Liver (tissue), 8 donors: ENCODE measurements at regions not wholly inside any gene's neighbourhood (a gene's known extent, or its start where the extent isn't known, plus 50 kb on each side); places are given as distances from the start of the nearest gene placed in this dataset.

Experiments used
- DNase-seq: peaks from one replicate; pipeline ENCODE4 v3.0.0-alpha.2; 2017; ENCODE audit warnings: low spot score
- H3K27ac ChIP-seq, 2 donors: one replicate each; pipeline ENCODE4 v1.7.0; 2013; ENCODE audit warnings: inconsistent platforms in 2 of 2, low read length in 2 of 2, control low read depth in 1 of 2, low read depth in 1 of 2, mild to moderate bottlenecking in 1 of 2
- H3K27me3 ChIP-seq, 4 donors: one replicate each; pipeline versions ENCODE4 v1.6.1 to v1.7.0; 2013; ENCODE audit warnings: low read length in 3 of 4, inconsistent platforms in 1 of 4, mild to moderate bottlenecking in 1 of 4, moderate library complexity in 1 of 4; ENCODE audit not compliant: control insufficient read depth in 4 of 4, insufficient read depth in 4 of 4
- H3K36me3 ChIP-seq, 4 donors: one replicate each; pipeline versions ENCODE4 v1.6.1 to v1.7.0; 2013; ENCODE audit warnings: low read length in 3 of 4, mild to moderate bottlenecking in 3 of 4, low read depth in 1 of 4, moderate library complexity in 1 of 4; ENCODE audit not compliant: control insufficient read depth in 4 of 4, insufficient read depth in 3 of 4
- H3K4me1 ChIP-seq, 4 donors: one replicate each; pipeline versions ENCODE4 v1.6.1 to v1.7.0; 2013; ENCODE audit warnings: low read length in 3 of 4, mild to moderate bottlenecking in 3 of 4, moderate library complexity in 1 of 4; ENCODE audit not compliant: control insufficient read depth in 4 of 4, insufficient read depth in 4 of 4
- H3K4me3 ChIP-seq, 3 donors: one replicate each; pipeline versions ENCODE4 v1.6.1 to v1.7.0; 2013; ENCODE audit warnings: low read length in 3 of 3, control low read depth in 1 of 3, low read depth in 1 of 3, mild to moderate bottlenecking in 1 of 3
- H3K9ac ChIP-seq, 2 donors: one replicate each; pipeline ENCODE4 v1.7.0; 2013; ENCODE audit warnings: low read length in 2 of 2, mild to moderate bottlenecking in 2 of 2, moderate library complexity in 2 of 2, control low read depth in 1 of 2, low read depth in 1 of 2
- H3K9me3 ChIP-seq, 4 donors: one replicate each; pipeline versions ENCODE4 v1.6.1 to v1.7.0; 2013; ENCODE audit warnings: low read length in 3 of 4; ENCODE audit not compliant: control insufficient read depth in 4 of 4
- ATF3 ChIP-seq: IDR thresholded peaks from 2 replicates; pipeline ENCODE4 v1.6.1; 2016; ENCODE audit warnings: antibody characterized with exemption
- CTCF ChIP-seq: fragments of 150-350 bp; IDR thresholded peaks from 2 replicates; pipeline ENCODE4 v1.5.1; 2017; ENCODE audit warnings: improper control_type of control experiment, low read depth, low read length; ENCODE audit not compliant: missing input control
- EGR1 ChIP-seq, 2 donors: IDR thresholded peaks; 2 replicates each; pipeline ENCODE4 v1.6.1; 2016 to 2018; ENCODE audit warnings: antibody characterized with exemption in 2 of 2, low read depth in 2 of 2
- FOXA1 ChIP-seq: IDR thresholded peaks from 2 replicates; pipeline ENCODE4 v1.6.1; 2016; ENCODE audit warnings: antibody characterized with exemption
- FOXA2 ChIP-seq: IDR thresholded peaks from 2 replicates; pipeline ENCODE4 v1.6.1; 2016; ENCODE audit warnings: antibody characterized with exemption
- GABPA ChIP-seq, 2 donors: IDR thresholded peaks in 1 of 2; conservative IDR thresholded peaks in 1 of 2; 2 replicates each; pipeline ENCODE4 v1.6.1; 2016; ENCODE audit warnings: antibody characterized with exemption in 2 of 2, mild to moderate bottlenecking in 1 of 2, moderate library complexity in 1 of 2
- HNF4A ChIP-seq, 2 donors: conservative IDR thresholded peaks; 2 replicates each; pipeline ENCODE4 v1.6.1; 2016; ENCODE audit warnings: antibody characterized with exemption in 2 of 2, mild to moderate bottlenecking in 2 of 2
- HNF4G ChIP-seq: IDR thresholded peaks from 2 replicates; pipeline ENCODE4 v1.6.1; 2016; ENCODE audit warnings: antibody characterized with exemption
- JUND ChIP-seq, 2 donors: IDR thresholded peaks; 2 replicates each; pipeline ENCODE4 v1.6.1; 2016; ENCODE audit warnings: antibody characterized with exemption in 2 of 2
- NR2F2 ChIP-seq: IDR thresholded peaks from 2 replicates; pipeline ENCODE4 v1.6.1; 2016; ENCODE audit warnings: antibody characterized with exemption
- RAD21 ChIP-seq, 2 donors: IDR thresholded peaks; 2 replicates each; pipeline ENCODE4 v1.6.1; 2016; ENCODE audit warnings: antibody characterized with exemption in 2 of 2, mild to moderate bottlenecking in 2 of 2
- REST ChIP-seq: IDR thresholded peaks from 2 replicates; pipeline ENCODE4 v1.6.1; 2016; ENCODE audit warnings: antibody characterized with exemption, mild to moderate bottlenecking
- RXRA ChIP-seq, 2 donors: IDR thresholded peaks; 2 replicates each; pipeline ENCODE4 v1.6.1; 2017 to 2018; ENCODE audit warnings: antibody characterized with exemption in 2 of 2, mild to moderate bottlenecking in 1 of 2
- SP1 ChIP-seq: IDR thresholded peaks from 2 replicates; pipeline ENCODE4 v1.6.1; 2018; ENCODE audit warnings: antibody characterized with exemption, mild to moderate bottlenecking
- TAF1 ChIP-seq: conservative IDR thresholded peaks from 2 replicates; pipeline ENCODE4 v1.6.1; 2016; ENCODE audit warnings: antibody characterized with exemption, mild to moderate bottlenecking
- YY1 ChIP-seq: IDR thresholded peaks from 2 replicates; pipeline ENCODE4 v1.6.1; 2016; ENCODE audit warnings: antibody characterized with exemption, mild to moderate bottlenecking
- ZBTB33 ChIP-seq: IDR thresholded peaks from 2 replicates; pipeline ENCODE4 v1.6.1; 2016; ENCODE audit warnings: antibody characterized with exemption
- WGBS: extraction: QIAGEN DNeasy Blood & Tissue Kit; methylation state at CpG from one replicate; pipeline ENCODE4 v1.1.7; 2013; 5-methylcytosine and 5-hydroxymethylcytosine counted together
- TF ChIP-seq, protein P1 (sequence below): IDR thresholded peaks from 2 replicates; pipeline ENCODE4 v1.6.1; 2016; ENCODE audit warnings: antibody characterized with exemption
- donor health status: healthy.
- donor health status: healthy.
- donor health status: healthy.
- donor health status: healthy.
- donor health status: healthy.

GRCh38 chr21:27596196-27596595, 629.3 kb upstream of the ADAMTS5 start:
- Histone ChIP-seq H3K36me3 (no peaks in the 10 kb centered on the region), H3K27me3 (no peaks in the 10 kb centered on the region), H3K27ac (no peak overlapping the region), H3K4me1 (no peaks in the 10 kb centered on the region), H3K9me3 (peaks cover 0 to 4% (median 0%) of the 10 kb centered on the region in 4 donors), H3K9ac (no peak overlapping the region), H3K4me3 (no peak overlapping the region)
- no peak for DNase-seq
- no peak for TF ChIP-seq FOXA2
- TF ChIP-seq EGR1 (IDR thresholded peaks at IDR 0.05; ENCODE audit: low read depth in 2 of 2): no peak
- TF ChIP-seq GABPA (IDR thresholded peaks at IDR 0.05 in 1 of 2, conservative IDR thresholded peaks at IDR 0.05 in 1 of 2): no peak
- no peak for TF ChIP-seq ATF3
- no peak for TF ChIP-seq TAF1
- no peak for TF ChIP-seq FOXA1
- TF ChIP-seq, protein P1, sequence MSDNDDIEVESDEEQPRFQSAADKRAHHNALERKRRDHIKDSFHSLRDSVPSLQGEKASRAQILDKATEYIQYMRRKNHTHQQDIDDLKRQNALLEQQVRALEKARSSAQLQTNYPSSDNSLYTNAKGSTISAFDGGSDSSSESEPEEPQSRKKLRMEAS: no peak
- no peak for TF ChIP-seq JUND (IDR thresholded peaks at IDR 0.05)
- TF ChIP-seq REST: no peak
- TF ChIP-seq HNF4A (conservative IDR thresholded peaks at IDR 0.05): no peak
- no peak for TF ChIP-seq YY1
- no peak for TF ChIP-seq RXRA (IDR thresholded peaks at IDR 0.05)
- no peak for TF ChIP-seq RAD21 (IDR thresholded peaks at IDR 0.05)
- TF ChIP-seq SP1: no peak
- no peak for TF ChIP-seq HNF4G
- TF ChIP-seq ZBTB33: no peak
- TF ChIP-seq NR2F2: no peak
- TF ChIP-seq CTCF: no peak

DNA sequence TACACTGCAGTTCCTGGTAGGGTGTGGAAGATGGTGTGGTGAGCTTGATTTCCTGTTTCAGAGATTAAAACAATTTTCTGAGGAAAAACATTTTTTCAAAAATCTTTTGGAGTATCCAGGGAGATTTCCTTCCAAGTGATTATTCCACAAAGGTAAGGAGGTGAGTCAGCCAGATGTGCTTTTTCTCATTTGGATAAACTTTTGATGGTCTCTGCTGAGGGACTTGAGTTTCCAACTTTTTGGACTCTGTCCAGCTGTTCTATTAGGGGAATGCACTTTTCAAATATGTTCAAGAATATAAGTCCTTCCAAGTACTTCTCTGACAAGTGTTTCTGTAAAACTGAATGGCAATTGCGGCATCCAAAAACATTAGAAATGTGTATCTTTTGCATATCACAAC, 628.8 kb upstream of the ADAMTS5 start:
- DNase-seq: no peak
- Histone ChIP-seq H3K27me3 (no peaks in the 10 kb centered on the region), H3K9me3 (peaks cover 0 to 4% (median 0%) of the 10 kb centered on the region in 4 donors), H3K4me3 (no peak overlapping the region), H3K9ac (no peak overlapping the region), H3K36me3 (no peaks in the 10 kb centered on the region), H3K27ac (no peak overlapping the region), H3K4me1 (no peaks in the 10 kb centered on the region)
- no peak for TF ChIP-seq FOXA2
- TF ChIP-seq CTCF: no peak
- no peak for TF ChIP-seq FOXA1
- TF ChIP-seq ZBTB33: no peak
- WGBS: 89% methylated on average over 1 of the region's 1 CpG
